ENCODE measurements at regions not wholly inside any gene's neighbourhood (a gene's known extent, or its start where the extent isn't known, plus 50 kb on each side); places are given as distances from the start of the nearest gene placed in this dataset.

- DNase-seq (ENCODE audit: low read depth) (no peak), FAIRE-seq (no peak)
- H3K4me3 ChIP-seq (ENCODE audit: low read depth, low read length), result no peak overlapping the region
- H3K27me3 ChIP-seq (ENCODE audit: control insufficient read depth, insufficient read depth, low read length), result no peaks in the 10 kb centered on the region
- TF ChIP-seq, protein P1, sequence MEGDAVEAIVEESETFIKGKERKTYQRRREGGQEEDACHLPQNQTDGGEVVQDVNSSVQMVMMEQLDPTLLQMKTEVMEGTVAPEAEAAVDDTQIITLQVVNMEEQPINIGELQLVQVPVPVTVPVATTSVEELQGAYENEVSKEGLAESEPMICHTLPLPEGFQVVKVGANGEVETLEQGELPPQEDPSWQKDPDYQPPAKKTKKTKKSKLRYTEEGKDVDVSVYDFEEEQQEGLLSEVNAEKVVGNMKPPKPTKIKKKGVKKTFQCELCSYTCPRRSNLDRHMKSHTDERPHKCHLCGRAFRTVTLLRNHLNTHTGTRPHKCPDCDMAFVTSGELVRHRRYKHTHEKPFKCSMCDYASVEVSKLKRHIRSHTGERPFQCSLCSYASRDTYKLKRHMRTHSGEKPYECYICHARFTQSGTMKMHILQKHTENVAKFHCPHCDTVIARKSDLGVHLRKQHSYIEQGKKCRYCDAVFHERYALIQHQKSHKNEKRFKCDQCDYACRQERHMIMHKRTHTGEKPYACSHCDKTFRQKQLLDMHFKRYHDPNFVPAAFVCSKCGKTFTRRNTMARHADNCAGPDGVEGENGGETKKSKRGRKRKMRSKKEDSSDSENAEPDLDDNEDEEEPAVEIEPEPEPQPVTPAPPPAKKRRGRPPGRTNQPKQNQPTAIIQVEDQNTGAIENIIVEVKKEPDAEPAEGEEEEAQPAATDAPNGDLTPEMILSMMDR (IDR thresholded peaks at IDR 0.05; ENCODE audit: insufficient read depth, low read length, severe bottlenecking), result no peak
- H3K36me3 ChIP-seq (ENCODE audit: control insufficient read depth, insufficient read depth, low read length), result no peaks in the 10 kb centered on the region
Observed at GRCh38 chr14:27049701-27050100, 451.9 kb upstream of the NOVA1 start.

GRCh38 chr14:27050208-27050607 lies 452.4 kb upstream of the NOVA1 start:
- DNase-seq (ENCODE audit: low read depth) (no peak), FAIRE-seq (no peak)
- TF ChIP-seq, protein P1 (IDR thresholded peaks at IDR 0.05; ENCODE audit: insufficient read depth, low read length, severe bottlenecking), result no peak
- H3K27me3 ChIP-seq (ENCODE audit: control insufficient read depth, insufficient read depth, low read length), result no peaks in the 10 kb centered on the region
- no peak overlapping the region for H3K4me3 ChIP-seq (ENCODE audit: low read depth, low read length)
- H3K36me3 ChIP-seq (ENCODE audit: control insufficient read depth, insufficient read depth, low read length), result no peaks in the 10 kb centered on the region

DNA sequence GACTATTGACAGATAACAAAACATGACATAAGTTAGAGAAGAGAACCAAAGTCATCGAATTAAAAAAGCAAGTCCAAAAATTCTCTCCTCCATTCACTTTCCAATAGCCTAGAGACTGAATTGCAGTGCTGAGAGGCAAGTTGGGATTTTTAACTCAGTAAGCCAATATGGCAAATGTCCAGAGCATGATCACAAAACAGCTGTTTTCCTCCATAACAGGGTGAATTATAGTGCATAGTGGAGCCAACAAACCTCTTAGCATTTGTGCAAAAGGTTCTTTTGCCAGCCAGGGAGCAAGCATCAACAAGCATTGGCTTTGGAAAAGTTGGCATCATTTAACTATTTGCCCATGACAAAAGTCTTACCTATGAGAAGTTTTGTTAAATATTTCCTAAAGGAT lies 458.8 kb upstream of the NOVA1 start:
- TF ChIP-seq, protein P1 (IDR thresholded peaks at IDR 0.05; ENCODE audit: insufficient read depth, low read length, severe bottlenecking), result no peak
- FAIRE-seq, result no peak
- Histone ChIP-seq H3K27me3 (ENCODE audit: control insufficient read depth, insufficient read depth, low read length) (no peaks in the 10 kb centered on the region), H3K36me3 (ENCODE audit: control insufficient read depth, insufficient read depth, low read length) (no peaks in the 10 kb centered on the region), H3K4me3 (ENCODE audit: low read depth, low read length) (no peak overlapping the region)
- no peak for DNase-seq (ENCODE audit: low read depth)

GRCh38 chr14:27061299-27061698 lies 463.5 kb upstream of the NOVA1 start:
- FAIRE-seq (no peak), DNase-seq (ENCODE audit: low read depth) (no peak)
- TF ChIP-seq, protein P1 (IDR thresholded peaks at IDR 0.05; ENCODE audit: insufficient read depth, low read length, severe bottlenecking), result no peak
- Histone ChIP-seq H3K4me3 (ENCODE audit: low read depth, low read length) (no peak overlapping the region), H3K27me3 (ENCODE audit: control insufficient read depth, insufficient read depth, low read length) (no peaks in the 10 kb centered on the region), H3K36me3 (ENCODE audit: control insufficient read depth, insufficient read depth, low read length) (no peaks in the 10 kb centered on the region)

DNA sequence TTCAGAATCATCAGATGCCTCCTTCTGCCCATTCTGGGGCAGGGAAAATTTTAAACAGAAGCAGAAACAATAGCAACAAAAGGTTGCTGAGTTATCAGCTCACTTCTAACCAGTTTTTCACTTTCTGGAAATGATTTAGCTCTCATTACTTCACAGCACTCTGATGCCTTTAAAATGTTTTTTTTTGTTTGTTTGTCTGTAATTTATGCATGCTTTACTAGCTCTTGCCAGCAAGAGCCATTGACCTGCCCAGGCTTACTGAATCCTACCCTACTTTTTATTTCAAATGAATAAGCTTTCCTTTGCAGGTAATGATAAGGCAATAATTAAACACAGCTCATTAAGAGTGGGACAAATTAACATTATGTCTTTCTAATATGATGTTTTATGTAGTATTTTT lies 466.1 kb upstream of the NOVA1 start:
- DNase-seq (ENCODE audit: low read depth) (no peak), FAIRE-seq (no peak)
- TF ChIP-seq, protein P1 (IDR thresholded peaks at IDR 0.05; ENCODE audit: insufficient read depth, low read length, severe bottlenecking), result no peak
- Histone ChIP-seq H3K27me3 (ENCODE audit: control insufficient read depth, insufficient read depth, low read length) (no peaks in the 10 kb centered on the region), H3K36me3 (ENCODE audit: control insufficient read depth, insufficient read depth, low read length) (no peaks in the 10 kb centered on the region), H3K4me3 (ENCODE audit: low read depth, low read length) (no peak overlapping the region)

DNA sequence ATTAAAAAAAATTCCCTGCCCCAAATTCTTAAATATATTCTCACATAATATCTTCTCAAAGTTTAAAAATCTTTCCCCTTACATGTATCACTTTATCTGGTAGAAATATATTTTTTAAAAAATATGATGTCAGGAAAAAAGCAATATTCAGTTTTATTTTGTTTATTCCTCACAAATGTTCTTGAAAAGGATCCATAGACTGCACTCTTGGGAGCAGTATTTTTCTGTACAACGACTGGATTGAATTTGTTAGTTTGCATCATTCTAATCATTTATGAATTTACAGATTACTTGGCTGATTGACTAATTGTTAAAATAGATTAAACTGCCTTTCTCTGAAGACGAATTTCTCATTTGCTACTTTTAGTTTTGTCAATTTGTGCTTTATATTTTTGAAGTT lies 468.1 kb upstream of the NOVA1 start:
- Histone ChIP-seq H3K36me3 (ENCODE audit: control insufficient read depth, insufficient read depth, low read length) (no peaks in the 10 kb centered on the region), H3K4me3 (ENCODE audit: low read depth, low read length) (no peak overlapping the region), H3K27me3 (ENCODE audit: control insufficient read depth, insufficient read depth, low read length) (no peaks in the 10 kb centered on the region)
- DNase-seq (ENCODE audit: low read depth) (no peak), FAIRE-seq (no peak)
- TF ChIP-seq, protein P1 (IDR thresholded peaks at IDR 0.05; ENCODE audit: insufficient read depth, low read length, severe bottlenecking), result no peak

Data from bronchial epithelial cell (primary cell).